WTC11 (cell line): ENCODE measurements at regions not wholly inside any gene's neighbourhood (a gene's known extent, or its start where the extent isn't known, plus 50 kb on each side); places are given as distances from the start of the nearest gene placed in this dataset.

Experiments used
- ATAC-seq: fragments of 200-7000 bp; cut with Tn5 transposase; 2 replicates; pipeline ENCODE4 v1.10.0; 2021; ENCODE audit warnings: mild to moderate bottlenecking, moderate library complexity
- CTCF ChIA-PET: fragments of 300-600 bp; sonication (Branson Sonifier 250); formaldehyde crosslinking; loops from one replicate; lab custom pipeline; 2021; ENCODE audit warnings: antibody characterized with exemption; lab: Charles Lee
- POLR2A ChIA-PET: fragments of 350-600 bp; sonication (Branson Sonifier 250); formaldehyde crosslinking; loops from one replicate; lab custom pipeline; 2021; ENCODE audit warnings: antibody characterized with exemption; lab: Charles Lee
- DNase-seq: peaks from one replicate; pipeline ENCODE4 v3.0.0; 2021; ENCODE audit warnings: low spot score
- H3K27ac Mint-ChIP-seq: 2 replicates; pipeline ENCODE4 v1.8.0; 2021; ENCODE audit warnings: mixed read lengths
- H3K27me3 Mint-ChIP-seq: 2 replicates; pipeline ENCODE4 v1.8.0; 2021; ENCODE audit warnings: low read depth, mild to moderate bottlenecking, moderate library complexity, mixed read lengths
- H3K36me3 Mint-ChIP-seq: 2 replicates; pipeline ENCODE4 v1.8.0; 2021; ENCODE audit warnings: mixed read lengths
- H3K4me1 Mint-ChIP-seq: 2 replicates; pipeline ENCODE4 v1.8.0; 2022; ENCODE audit warnings: mixed read lengths
- H3K4me3 Mint-ChIP-seq: 2 replicates; pipeline ENCODE4 v1.8.0; 2021; ENCODE audit warnings: mild to moderate bottlenecking, moderate library complexity, mixed read lengths
- H3K9me3 Mint-ChIP-seq: 2 replicates; pipeline ENCODE4 v1.8.0; 2021; ENCODE audit warnings: mixed read lengths
- CDX4 ChIP-seq: fragments of 250-450 bp; sonication (Bioruptor Pico); IDR thresholded peaks from 2 replicates; pipeline ENCODE4 v1.9.0; 2021; ENCODE audit warnings: moderate library complexity, mild to moderate bottlenecking, inconsistent platforms, borderline replicate concordance
- E2F1 ChIP-seq: sonication (generic); formaldehyde crosslinking; IDR thresholded peaks from 2 replicates; pipeline ENCODE4 v1.8.0; 2022; ENCODE audit warnings: mild to moderate bottlenecking, missing genetic modification reagents
- E2F4 ChIP-seq: sonication (generic); formaldehyde crosslinking; IDR thresholded peaks from 2 replicates; pipeline ENCODE4 v1.8.1; 2022; ENCODE audit warnings: low read depth, mild to moderate bottlenecking, moderate library complexity, missing genetic modification reagents, borderline replicate concordance
- E2F5 ChIP-seq: sonication (generic); formaldehyde crosslinking; IDR thresholded peaks from 2 replicates; pipeline ENCODE4 v1.8.1; 2022; ENCODE audit warnings: mild to moderate bottlenecking, moderate library complexity, missing genetic modification reagents
- FOXJ3 ChIP-seq: sonication (generic); formaldehyde crosslinking; IDR thresholded peaks from 2 replicates; pipeline ENCODE4 v1.9.0; 2021; ENCODE audit warnings: missing genetic modification reagents, mild to moderate bottlenecking, borderline replicate concordance
- FOXK1 ChIP-seq: sonication (generic); formaldehyde crosslinking; IDR thresholded peaks from 2 replicates; pipeline ENCODE4 v1.8.0; 2022; ENCODE audit warnings: mild to moderate bottlenecking, moderate library complexity, missing genetic modification reagents
- HMGA2 ChIP-seq: fragments of 250-450 bp; sonication (Bioruptor Pico); IDR thresholded peaks from 2 replicates; pipeline ENCODE4 v1.4.0; 2021; ENCODE audit warnings: mild to moderate bottlenecking, moderate library complexity
- MAX ChIP-seq: sonication (generic); formaldehyde crosslinking; IDR thresholded peaks from 2 replicates; pipeline ENCODE4 v1.8.0; 2022; ENCODE audit warnings: mild to moderate bottlenecking, missing genetic modification reagents
- PRDM15 ChIP-seq: sonication (generic); formaldehyde crosslinking; IDR thresholded peaks from 2 replicates; pipeline ENCODE4 v1.8.0; 2022; ENCODE audit warnings: missing genetic modification reagents
- PRRX2 ChIP-seq: fragments of 250-450 bp; sonication (Bioruptor Pico); IDR thresholded peaks from 2 replicates; pipeline ENCODE4 v1.8.0; 2021; ENCODE audit warnings: mild to moderate bottlenecking
- RORB ChIP-seq: fragments of 250-450 bp; sonication (Bioruptor Pico); IDR thresholded peaks from 2 replicates; pipeline ENCODE4 v1.9.0; 2021; ENCODE audit warnings: mild to moderate bottlenecking
- ZNF121 ChIP-seq: sonication (generic); formaldehyde crosslinking; IDR thresholded peaks from 2 replicates; pipeline ENCODE4 v1.8.0; 2023; ENCODE audit warnings: missing genetic modification reagents
- ZNF232 ChIP-seq: sonication (generic); formaldehyde crosslinking; IDR thresholded peaks from 2 replicates; pipeline ENCODE4 v1.8.0; 2022; ENCODE audit warnings: mild to moderate bottlenecking, missing genetic modification reagents
- ZNF281 ChIP-seq: sonication (generic); formaldehyde crosslinking; IDR thresholded peaks from 2 replicates; pipeline ENCODE4 v1.8.0; 2023; ENCODE audit warnings: mild to moderate bottlenecking, missing genetic modification reagents
- ZNF532 ChIP-seq: fragments of 250-450 bp; sonication (Bioruptor Pico); IDR thresholded peaks from 2 replicates; pipeline ENCODE4 v1.9.0; 2021; ENCODE audit warnings: mild to moderate bottlenecking, borderline replicate concordance
- ZSCAN18 ChIP-seq: fragments of 250-450 bp; sonication (Bioruptor Pico); IDR thresholded peaks from 2 replicates; pipeline ENCODE4 v2.1.2; 2022; ENCODE audit warnings: mild to moderate bottlenecking, moderate library complexity

- TF ChIP-seq ZNF281 (CRISPR knock-in tag): no peak
- TF ChIP-seq ZSCAN18 (CRISPR knock-in tag): no peak
- no peak for TF ChIP-seq ZNF121 (CRISPR knock-in tag)
- no peak for TF ChIP-seq RORB (CRISPR knock-in tag)
- no peak for TF ChIP-seq HMGA2
- no peak for TF ChIP-seq PRDM15 (CRISPR knock-in tag)
- TF ChIP-seq FOXJ3: no peak
- TF ChIP-seq ZNF232: no peak
Observed at GRCh38 chr2:40723194-40723593, 271.3 kb upstream of the SLC8A1 start (continued).

GRCh38 chr2:40725040-40725439 is 273.1 kb upstream of the SLC8A1 start:
- Mint-ChIP-seq H3K27me3 (no peaks in the 10 kb centered on the region), H3K27ac (no peak overlapping the region), H3K4me1 (no peaks in the 10 kb centered on the region), H3K36me3 (peaks cover 5% of the 10 kb centered on the region), H3K9me3 (peaks cover 9% of the 10 kb centered on the region), H3K4me3 (no peak overlapping the region)
- TF ChIP-seq MAX (CRISPR knock-in tag) (no peak), E2F5 (CRISPR knock-in tag) (no peak), ZNF532 (no peak), E2F4 (CRISPR knock-in tag) (no peak), CDX4 (no peak), ZNF121 (CRISPR knock-in tag) (no peak), E2F1 (no peak), FOXJ3 (no peak), FOXK1 (CRISPR knock-in tag) (no peak), PRRX2 (CRISPR knock-in tag) (no peak)
- POLR2A ChIA-PET: no interaction called here
- CTCF ChIA-PET: no interaction called here
- no peak for DNase-seq
- ATAC-seq: no peak
